ENCODE measurements at regions not wholly inside any gene's neighbourhood (a gene's known extent, or its start where the extent isn't known, plus 50 kb on each side); places are given as distances from the start of the nearest gene placed in this dataset.
"Not testable (repeated sequence)": the region's sequence is repeated elsewhere in the genome, so short reads cannot be mapped to it uniquely, and the experiment has no call there.

GRCh38 chr17:77796176-77796860, 162.2 kb upstream of the TNRC6C start:
- no peak for DNase-seq (ENCODE audit: low read depth)

- DNase-seq (ENCODE audit: low read depth): no peak
Observed at GRCh38 chr17:77798031-77798430, 160.5 kb upstream of the TNRC6C start.

GRCh38 chr17:77798481-77798880, 160.0 kb upstream of the TNRC6C start:
- no peak for DNase-seq (ENCODE audit: low read depth)

GRCh38 chr17:77800816-77801215, 157.7 kb upstream of the TNRC6C start:
- DNase-seq (ENCODE audit: low read depth): no peak

- no peak for DNase-seq (ENCODE audit: low read depth)
Observed at GRCh38 chr17:77801545-77802332, 156.8 kb upstream of the TNRC6C start.

- no peak for DNase-seq (ENCODE audit: low read depth)
Observed at GRCh38 chr17:77802333-77802615, 156.2 kb upstream of the TNRC6C start.

GRCh38 chr17:77802811-77803220, 155.7 kb upstream of the TNRC6C start:
- no peak for DNase-seq (ENCODE audit: low read depth)

GRCh38 chr17:77803726-77804125, 154.8 kb upstream of the TNRC6C start:
- no peak for DNase-seq (ENCODE audit: low read depth)

- DNase-seq (ENCODE audit: low read depth): no peak
Observed at GRCh38 chr17:77804796-77805426, 153.6 kb upstream of the TNRC6C start.

- not testable (repeated sequence) for DNase-seq (ENCODE audit: low read depth)
Observed at GRCh38 chr17:77805970-77806369, 152.5 kb upstream of the TNRC6C start.

GRCh38 chr17:77807051-77807745, 151.3 kb upstream of the TNRC6C start:
- DNase-seq (ENCODE audit: low read depth): no peak

- no peak for DNase-seq (ENCODE audit: low read depth)
Observed at GRCh38 chr17:77807746-77808441, 150.6 kb upstream of the TNRC6C start.

- DNase-seq (ENCODE audit: low read depth): no peak
Observed at GRCh38 chr17:77808686-77809425, 149.6 kb upstream of the TNRC6C start.

GRCh38 chr17:77809814-77810213, 148.7 kb upstream of the TNRC6C start:
- DNase-seq (ENCODE audit: low read depth): no peak

GRCh38 chr17:77810536-77810935, 148.0 kb upstream of the TNRC6C start:
- no peak for DNase-seq (ENCODE audit: low read depth)

GRCh38 chr17:77811521-77811920, 147.0 kb upstream of the TNRC6C start:
- DNase-seq (ENCODE audit: low read depth): no peak

- no peak for DNase-seq (ENCODE audit: low read depth)
Observed at GRCh38 chr17:77814091-77814772, 144.3 kb upstream of the TNRC6C start.

GRCh38 chr17:77815127-77815905, 143.2 kb upstream of the TNRC6C start:
- DNase-seq (ENCODE audit: low read depth): no peak

- no peak for DNase-seq (ENCODE audit: low read depth)
Observed at GRCh38 chr17:77817953-77818352, 140.6 kb upstream of the TNRC6C start.

GRCh38 chr17:77819497-77819896, 139.0 kb upstream of the TNRC6C start:
- no peak for DNase-seq (ENCODE audit: low read depth)
